Keratinocyte (primary cell): ENCODE measurements at regions not wholly inside any gene's neighbourhood (a gene's known extent, or its start where the extent isn't known, plus 50 kb on each side); places are given as distances from the start of the nearest gene placed in this dataset.

Experiments
- DNase-seq: peaks from one replicate; pipeline ENCODE4 v3.0.0-alpha.2; 2011; ENCODE audit warnings: low read depth, missing footprints, low spot score
- FAIRE-seq: peaks from 2 replicates; lab custom pipeline; 2011; peaks lifted over from hg19 to GRCh38; lab: Jason Lieb, UNC
- H2AFZ ChIP-seq: 2 replicates; pipeline ENCODE4 v1.6.0; 2012; ENCODE audit warnings: low read length, control low read depth, inconsistent platforms; ENCODE audit not compliant: control insufficient read depth
- H3K27ac ChIP-seq: 2 replicates; pipeline ENCODE4 v1.5.1; 2011; ENCODE audit warnings: low read length; ENCODE audit not compliant: control insufficient read depth, insufficient read depth
- H3K27me3 ChIP-seq: 3 replicates; pipeline ENCODE4 v1.6.0; 2011; ENCODE audit warnings: low read length; ENCODE audit not compliant: control insufficient read depth, insufficient read depth; ENCODE audit errors: extremely low read depth
- H3K36me3 ChIP-seq, 2 experiments: 2 replicates in 1 of 2; 3 replicates in 1 of 2; pipeline ENCODE4 v1.5.1; 2011; ENCODE audit warnings: low read length in 2 of 2, mild to moderate bottlenecking in 1 of 2; ENCODE audit not compliant: control insufficient read depth in 2 of 2, insufficient read depth in 2 of 2; ENCODE audit errors: extremely low read depth in 1 of 2
- H3K4me1 ChIP-seq: 3 replicates; pipeline ENCODE4 v1.5.1; 2011; ENCODE audit warnings: low read length; ENCODE audit not compliant: control insufficient read depth, insufficient read depth; ENCODE audit errors: extremely low read depth
- H3K4me2 ChIP-seq: 3 replicates; pipeline ENCODE4 v1.6.0; 2011; ENCODE audit warnings: low read depth, low read length; ENCODE audit not compliant: control insufficient read depth, insufficient read depth; ENCODE audit errors: extremely low read depth
- H3K4me3 ChIP-seq, 3 experiments: fragments of 200-600 bp in 1 of 3; sonication (generic) in 1 of 3; 2 replicates in 2 of 3; 3 replicates in 1 of 3; pipeline ENCODE4 v1.5.1; 2011 to 2016; ENCODE audit warnings: low read length in 3 of 3, mild to moderate bottlenecking in 3 of 3, control low read depth in 2 of 3, inconsistent platforms in 1 of 3, low read depth in 1 of 3, mixed read lengths in 1 of 3, mixed run types in 1 of 3, moderate library complexity in 1 of 3; ENCODE audit not compliant: control insufficient read depth in 2 of 3, insufficient read depth in 2 of 3; ENCODE audit errors: extremely low read depth in 1 of 3
- H3K79me2 ChIP-seq: 2 replicates; pipeline ENCODE4 v1.6.0; 2012; ENCODE audit warnings: low read length; ENCODE audit not compliant: control insufficient read depth, insufficient read depth
- H3K9ac ChIP-seq: 3 replicates; pipeline ENCODE4 v1.6.0; 2011; ENCODE audit warnings: low read length; ENCODE audit not compliant: control insufficient read depth, insufficient read depth; ENCODE audit errors: extremely low read depth
- H3K9me1 ChIP-seq: 3 replicates; pipeline ENCODE4 v1.6.0; 2011; ENCODE audit warnings: low read length; ENCODE audit not compliant: control insufficient read depth, insufficient read depth; ENCODE audit errors: extremely low read depth
- H3K9me3 ChIP-seq: 2 replicates; pipeline ENCODE4 v1.5.1; 2012; ENCODE audit warnings: low read depth, low read length; ENCODE audit not compliant: control insufficient read depth
- H4K20me1 ChIP-seq: 3 replicates; pipeline ENCODE4 v1.6.0; 2011; ENCODE audit warnings: low read length; ENCODE audit not compliant: control insufficient read depth, insufficient read depth; ENCODE audit errors: extremely low read depth
- EZH2 ChIP-seq: IDR thresholded peaks from one replicate; pipeline ENCODE4 v1.6.1; 2012; ENCODE audit warnings: inconsistent platforms, mild to moderate bottlenecking, low read length, moderate library complexity
- dilution Hi-C: fragments of 300-500 bp; cut with MboI; formaldehyde crosslinking; loops from one replicate; pipeline ENCODE4 v1.7.0; 2020; ENCODE audit warnings: low sequenced_read_pairs; ENCODE audit not compliant: extremely low pct_ligation_motif_present
- TF ChIP-seq, protein P1 (sequence below), 3 experiments: IDR thresholded peaks in 1 of 3; conservative IDR thresholded peaks in 1 of 3; optimal IDR thresholded peaks in 1 of 3; 2 replicates in 2 of 3; 3 replicates in 1 of 3; pipeline versions ENCODE3 to v1.5.1; 2011; ENCODE audit warnings: low read length in 3 of 3, mild to moderate bottlenecking in 3 of 3, moderate library complexity in 2 of 3, control low read depth in 1 of 3, inconsistent platforms in 1 of 3; ENCODE audit not compliant: insufficient read depth in 2 of 3; ENCODE audit errors: extremely low read depth in 1 of 3

DNA sequence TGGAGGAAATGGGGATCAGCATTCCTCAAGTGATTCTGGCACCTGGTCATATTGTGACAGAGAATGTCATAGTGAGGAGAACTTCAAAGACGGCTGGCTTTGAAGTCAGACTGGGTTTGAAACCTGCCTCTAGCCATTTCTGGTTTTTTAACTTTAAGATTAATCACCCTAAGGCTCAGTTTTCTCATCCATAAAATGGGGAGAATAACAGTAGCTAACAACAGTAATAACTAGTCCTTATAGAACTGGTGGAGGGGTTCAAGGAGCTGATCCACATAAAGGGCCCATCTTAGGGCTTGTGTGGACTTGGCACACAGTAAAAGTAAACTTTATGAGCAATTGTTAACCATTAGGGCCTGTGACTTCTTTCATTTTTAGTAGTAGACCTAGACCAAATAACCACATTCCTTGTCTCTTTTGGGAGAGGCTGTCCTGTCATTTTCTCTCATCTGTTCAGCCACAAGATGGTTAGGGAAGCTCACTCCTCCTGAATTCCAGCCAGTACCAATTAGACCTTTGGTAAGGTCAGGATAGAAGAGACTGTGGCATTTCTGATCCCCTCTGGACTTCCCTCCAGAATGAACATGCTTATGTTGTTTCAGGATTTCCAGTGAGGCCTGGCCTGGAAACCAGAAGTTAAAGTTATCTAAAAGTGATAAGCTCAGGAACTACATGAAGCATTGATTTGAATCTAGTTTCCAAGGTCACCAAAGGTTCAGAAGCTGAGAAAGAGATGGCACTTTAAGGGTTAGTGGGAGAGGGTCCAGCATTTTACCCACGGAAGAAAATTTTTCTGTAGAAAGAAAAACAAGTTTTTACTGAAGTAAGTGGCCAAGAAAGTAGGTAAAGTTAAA, 159.3 kb upstream of the DPH6 start:
- Histone ChIP-seq H3K4me1 (peaks cover 6% of the 10 kb centered on the region), H3K27ac (no peak overlapping the region), H3K27me3 (no peaks in the 10 kb centered on the region), H3K4me2 (no peak overlapping the region), H3K9ac (no peak overlapping the region), H3K79me2 (no peaks in the 10 kb centered on the region), H3K9me3 (no peaks in the 10 kb centered on the region), H2AFZ (no peak overlapping the region), H3K9me1 (no peaks in the 10 kb centered on the region), H4K20me1 (no peaks in the 10 kb centered on the region), H3K36me3 (no peaks in the 10 kb centered on the region), H3K4me3 (no peak overlapping the region)
- DNase-seq (no peak), FAIRE-seq (no peak)
- dilution Hi-C loops = no loop called here
- TF ChIP-seq, protein P1, sequence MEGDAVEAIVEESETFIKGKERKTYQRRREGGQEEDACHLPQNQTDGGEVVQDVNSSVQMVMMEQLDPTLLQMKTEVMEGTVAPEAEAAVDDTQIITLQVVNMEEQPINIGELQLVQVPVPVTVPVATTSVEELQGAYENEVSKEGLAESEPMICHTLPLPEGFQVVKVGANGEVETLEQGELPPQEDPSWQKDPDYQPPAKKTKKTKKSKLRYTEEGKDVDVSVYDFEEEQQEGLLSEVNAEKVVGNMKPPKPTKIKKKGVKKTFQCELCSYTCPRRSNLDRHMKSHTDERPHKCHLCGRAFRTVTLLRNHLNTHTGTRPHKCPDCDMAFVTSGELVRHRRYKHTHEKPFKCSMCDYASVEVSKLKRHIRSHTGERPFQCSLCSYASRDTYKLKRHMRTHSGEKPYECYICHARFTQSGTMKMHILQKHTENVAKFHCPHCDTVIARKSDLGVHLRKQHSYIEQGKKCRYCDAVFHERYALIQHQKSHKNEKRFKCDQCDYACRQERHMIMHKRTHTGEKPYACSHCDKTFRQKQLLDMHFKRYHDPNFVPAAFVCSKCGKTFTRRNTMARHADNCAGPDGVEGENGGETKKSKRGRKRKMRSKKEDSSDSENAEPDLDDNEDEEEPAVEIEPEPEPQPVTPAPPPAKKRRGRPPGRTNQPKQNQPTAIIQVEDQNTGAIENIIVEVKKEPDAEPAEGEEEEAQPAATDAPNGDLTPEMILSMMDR (optimal IDR thresholded peaks at IDR 0.05 in 1 of 3, IDR thresholded peaks at IDR 0.05 in 1 of 3, conservative IDR thresholded peaks at IDR 0.05 in 1 of 3; ENCODE audit: extremely low read depth in 1 of 3, insufficient read depth in 2 of 3, low read length in 3 of 3) = no peak
- TF ChIP-seq EZH2 = no peak

DNA sequence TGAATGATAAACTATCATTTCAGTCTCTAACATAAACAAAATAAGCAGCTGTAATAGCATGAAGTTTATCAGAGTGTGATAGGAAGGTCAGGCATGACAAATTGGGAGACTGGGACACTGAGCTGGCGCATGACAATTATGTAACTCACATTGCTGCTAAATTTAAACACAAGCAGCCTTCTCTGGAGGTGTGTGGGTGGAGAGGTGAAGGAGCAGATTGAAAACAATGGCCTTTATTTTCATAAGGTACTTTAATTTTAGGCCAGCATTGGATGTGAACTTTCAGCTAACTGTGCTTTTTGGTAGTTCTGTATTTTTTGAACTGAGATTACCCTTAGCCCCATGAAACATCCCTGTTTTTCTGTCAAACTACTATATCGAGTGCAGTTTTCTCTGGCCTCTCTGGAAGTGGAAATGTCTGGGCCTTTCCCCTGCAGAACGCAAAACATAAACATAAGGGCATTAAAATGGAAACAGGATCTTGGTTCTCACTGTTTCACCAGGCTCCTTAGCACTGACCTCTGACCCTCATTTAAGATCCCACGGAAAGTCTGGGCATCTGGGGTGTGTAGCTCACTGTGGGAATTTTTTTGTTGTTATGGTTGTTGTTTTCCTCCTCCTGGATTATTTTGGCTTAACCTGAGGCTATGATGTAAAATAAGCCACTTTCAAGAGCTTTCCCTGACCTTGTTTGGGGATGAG, 160.1 kb upstream of the DPH6 start:
- Histone ChIP-seq H3K9ac (no peak overlapping the region), H3K4me2 (no peak overlapping the region), H3K4me1 (peaks cover 6% of the 10 kb centered on the region), H3K4me3 (no peak overlapping the region), H3K9me3 (no peaks in the 10 kb centered on the region), H2AFZ (no peak overlapping the region), H3K9me1 (no peaks in the 10 kb centered on the region), H3K79me2 (no peaks in the 10 kb centered on the region), H3K27me3 (no peaks in the 10 kb centered on the region), H3K36me3 (no peaks in the 10 kb centered on the region), H4K20me1 (no peaks in the 10 kb centered on the region), H3K27ac (no peak overlapping the region)
- DNase-seq (no peak), FAIRE-seq (no peak)
- no peak for TF ChIP-seq EZH2
- TF ChIP-seq, protein P1 (optimal IDR thresholded peaks at IDR 0.05 in 1 of 3, IDR thresholded peaks at IDR 0.05 in 1 of 3, conservative IDR thresholded peaks at IDR 0.05 in 1 of 3; ENCODE audit: extremely low read depth in 1 of 3, insufficient read depth in 2 of 3, low read length in 3 of 3) = no peak
- dilution Hi-C loops = no loop called here
